ENCODE measurements at regions not wholly inside any gene's neighbourhood (a gene's known extent, or its start where the extent isn't known, plus 50 kb on each side); places are given as distances from the start of the nearest gene placed in this dataset.

DNA sequence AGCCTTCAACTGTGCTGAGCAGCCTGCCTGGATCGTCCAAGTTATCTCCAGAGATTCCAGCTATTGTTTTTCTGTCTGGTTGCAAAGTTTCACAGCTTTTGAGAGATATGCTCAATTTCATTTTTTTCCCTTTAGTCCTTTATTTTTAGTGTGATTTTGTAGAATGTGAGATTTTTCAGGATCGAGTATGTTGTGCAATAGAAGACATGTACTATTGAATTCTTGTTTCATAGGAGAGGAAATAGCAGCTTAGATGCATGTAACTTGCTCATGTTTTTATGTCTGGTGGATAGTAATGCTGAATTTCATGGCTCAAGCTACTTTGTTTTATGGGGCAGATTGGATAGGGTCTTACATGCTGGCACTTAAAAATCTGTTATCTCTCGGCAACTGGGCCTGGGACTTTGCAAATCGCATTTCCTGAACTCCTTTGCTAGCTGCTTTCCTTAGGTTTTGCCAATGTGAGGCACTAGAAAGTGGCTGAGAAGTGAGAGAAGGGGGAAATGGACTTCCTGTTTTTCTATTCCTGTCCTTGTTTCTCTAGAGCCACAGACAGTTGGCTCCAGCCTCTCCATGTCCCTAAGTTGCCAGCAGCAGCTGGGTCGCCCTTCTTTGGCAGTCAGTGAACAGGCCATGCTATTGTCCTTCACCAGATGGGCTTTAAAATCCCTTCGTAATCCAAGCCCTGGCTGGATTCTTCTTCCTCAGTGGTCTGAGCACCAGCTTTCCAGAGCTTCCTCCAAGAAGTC, 101.4 kb upstream of the PDE4B start:
- H3K4me3 ChIP-seq (ENCODE audit: low read depth, low read length) = no peak overlapping the region
- no peak for DNase-seq (ENCODE audit: low read depth)
- TF ChIP-seq, protein P1, sequence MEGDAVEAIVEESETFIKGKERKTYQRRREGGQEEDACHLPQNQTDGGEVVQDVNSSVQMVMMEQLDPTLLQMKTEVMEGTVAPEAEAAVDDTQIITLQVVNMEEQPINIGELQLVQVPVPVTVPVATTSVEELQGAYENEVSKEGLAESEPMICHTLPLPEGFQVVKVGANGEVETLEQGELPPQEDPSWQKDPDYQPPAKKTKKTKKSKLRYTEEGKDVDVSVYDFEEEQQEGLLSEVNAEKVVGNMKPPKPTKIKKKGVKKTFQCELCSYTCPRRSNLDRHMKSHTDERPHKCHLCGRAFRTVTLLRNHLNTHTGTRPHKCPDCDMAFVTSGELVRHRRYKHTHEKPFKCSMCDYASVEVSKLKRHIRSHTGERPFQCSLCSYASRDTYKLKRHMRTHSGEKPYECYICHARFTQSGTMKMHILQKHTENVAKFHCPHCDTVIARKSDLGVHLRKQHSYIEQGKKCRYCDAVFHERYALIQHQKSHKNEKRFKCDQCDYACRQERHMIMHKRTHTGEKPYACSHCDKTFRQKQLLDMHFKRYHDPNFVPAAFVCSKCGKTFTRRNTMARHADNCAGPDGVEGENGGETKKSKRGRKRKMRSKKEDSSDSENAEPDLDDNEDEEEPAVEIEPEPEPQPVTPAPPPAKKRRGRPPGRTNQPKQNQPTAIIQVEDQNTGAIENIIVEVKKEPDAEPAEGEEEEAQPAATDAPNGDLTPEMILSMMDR (IDR thresholded peaks at IDR 0.05; ENCODE audit: low read depth, low read length, missing control alignments) = no peak

DNA sequence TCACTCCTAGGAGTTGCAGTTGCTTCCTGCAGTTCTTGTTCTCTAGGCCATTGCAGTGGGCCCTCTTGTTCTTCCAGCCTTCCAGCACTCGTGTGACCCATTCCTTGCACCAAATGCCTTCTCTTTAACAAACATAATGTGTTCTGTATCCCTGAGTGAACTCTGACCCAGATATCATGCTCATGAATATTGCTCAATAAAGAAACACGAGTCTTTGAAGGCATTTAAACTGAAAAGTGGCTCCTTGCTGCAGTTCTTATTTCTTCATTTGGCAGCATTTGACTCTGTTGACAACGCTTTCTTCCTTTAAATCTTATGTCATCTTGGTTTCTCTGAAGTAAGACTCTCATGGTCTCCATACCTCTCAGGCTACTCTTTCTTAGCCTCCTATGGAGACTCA, 100.7 kb upstream of the PDE4B start:
- TF ChIP-seq, protein P1 (IDR thresholded peaks at IDR 0.05; ENCODE audit: low read depth, low read length, missing control alignments) = no peak
- H3K4me3 ChIP-seq (ENCODE audit: low read depth, low read length) = no peak overlapping the region
- DNase-seq (ENCODE audit: low read depth) = no peak

DNA sequence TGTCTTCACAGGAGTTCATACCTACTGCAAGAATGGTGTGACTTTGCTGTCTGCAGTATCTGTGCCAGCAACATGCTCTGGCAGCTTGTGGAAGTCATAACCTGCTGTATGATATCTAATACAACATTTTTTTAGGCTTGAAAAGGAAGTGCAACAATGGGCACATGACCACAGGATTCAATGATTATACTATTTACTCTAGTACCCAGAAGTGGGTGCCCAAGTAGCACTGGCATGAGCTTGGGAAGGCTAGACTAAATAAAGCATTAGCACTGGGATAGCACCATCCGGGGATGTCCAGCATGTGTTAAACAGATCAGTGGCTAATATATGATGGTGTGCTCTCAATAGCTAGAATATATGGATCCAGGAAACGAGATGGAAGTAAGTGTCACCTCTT, 98.6 kb upstream of the PDE4B start:
- DNase-seq (ENCODE audit: low read depth) = no peak
- H3K4me3 ChIP-seq (ENCODE audit: low read depth, low read length) = no peak overlapping the region
- TF ChIP-seq, protein P1 (IDR thresholded peaks at IDR 0.05; ENCODE audit: low read depth, low read length, missing control alignments) = no peak

DNA sequence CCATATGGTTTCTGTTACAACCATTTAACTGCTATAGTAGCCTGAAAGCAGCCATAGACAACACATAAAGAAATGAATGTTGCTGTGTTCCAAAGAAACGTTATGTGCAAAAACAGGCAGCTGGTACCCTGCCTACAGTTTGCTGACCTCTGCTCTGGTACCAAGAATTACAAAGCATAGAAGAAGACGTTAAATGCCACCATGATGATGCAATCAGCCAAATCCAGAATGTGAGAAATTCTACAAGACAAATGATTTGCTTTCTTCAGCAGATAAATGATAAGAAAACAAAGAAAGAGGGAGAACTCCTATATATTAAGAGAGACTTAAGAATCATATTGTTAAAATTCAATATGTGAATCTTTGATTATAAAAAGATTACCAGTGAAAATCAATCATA, 97.8 kb upstream of the PDE4B start:
- no peak overlapping the region for H3K4me3 ChIP-seq (ENCODE audit: low read depth, low read length)
- no peak for DNase-seq (ENCODE audit: low read depth)
- TF ChIP-seq, protein P1 (IDR thresholded peaks at IDR 0.05; ENCODE audit: low read depth, low read length, missing control alignments) = no peak

DNA sequence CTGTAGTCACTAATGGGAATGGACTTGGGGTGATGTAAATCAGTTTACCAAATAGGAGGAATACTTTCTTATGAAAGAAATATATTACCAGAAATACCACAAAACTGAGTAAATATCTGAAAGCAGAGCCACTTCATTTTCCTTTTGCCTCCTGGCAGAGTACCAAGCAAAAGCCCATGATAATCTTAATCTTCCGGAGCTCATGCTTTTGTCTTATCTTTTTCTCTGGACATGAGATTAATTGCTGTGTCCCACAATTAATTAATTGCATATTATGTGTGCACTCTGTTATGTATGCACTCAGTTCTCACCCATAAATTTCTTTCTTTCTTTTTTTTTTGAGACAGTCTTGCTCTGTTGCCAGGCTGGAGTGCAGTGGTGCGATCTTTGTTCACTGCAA, 94.1 kb upstream of the PDE4B start:
- no peak overlapping the region for H3K4me3 ChIP-seq (ENCODE audit: low read depth, low read length)
- DNase-seq (ENCODE audit: low read depth) = no peak
- TF ChIP-seq, protein P1 (IDR thresholded peaks at IDR 0.05; ENCODE audit: low read depth, low read length, missing control alignments) = no peak

DNA sequence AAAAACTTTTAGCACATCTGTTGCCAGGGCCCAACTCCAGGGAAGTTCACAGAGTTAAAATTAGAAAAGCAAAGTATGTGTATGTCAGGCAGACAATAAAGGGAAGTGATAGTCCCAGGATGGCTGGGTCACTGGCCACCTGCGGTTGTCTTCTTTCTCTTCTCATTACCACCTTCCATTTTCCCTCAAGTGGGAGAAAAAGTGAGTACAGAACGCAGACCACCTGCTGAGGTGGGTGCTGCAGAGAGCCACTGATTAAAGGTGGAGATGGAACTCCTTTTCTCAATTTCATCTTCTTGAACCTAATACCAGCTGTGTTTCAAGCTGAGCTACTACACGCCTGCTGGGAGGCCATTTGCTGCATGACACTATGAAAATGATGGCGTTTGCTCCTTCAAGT, 88.8 kb upstream of the PDE4B start:
- TF ChIP-seq, protein P1 (IDR thresholded peaks at IDR 0.05; ENCODE audit: low read depth, low read length, missing control alignments) = no peak
- no peak overlapping the region for H3K4me3 ChIP-seq (ENCODE audit: low read depth, low read length)
- DNase-seq (ENCODE audit: low read depth) = no peak

DNA sequence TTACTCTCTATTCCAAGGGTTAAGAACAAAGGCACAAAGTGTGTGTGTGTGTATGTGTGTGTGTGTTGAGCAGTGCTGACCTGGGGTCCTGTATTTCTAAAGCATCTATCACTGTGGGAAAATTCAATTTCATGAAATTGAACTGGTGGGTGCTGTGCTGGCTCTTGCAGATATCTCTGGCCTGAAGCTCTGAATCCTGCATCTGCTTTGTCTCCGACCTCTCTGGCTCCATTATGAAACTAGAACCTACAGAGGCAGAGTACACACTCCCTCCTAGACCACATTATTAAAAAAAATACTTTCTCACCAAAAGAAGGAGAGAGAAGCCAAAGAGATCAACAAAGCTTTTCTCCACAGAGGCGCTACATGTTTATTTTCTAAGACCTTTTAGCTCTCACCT, 88.4 kb upstream of the PDE4B start:
- no peak for DNase-seq (ENCODE audit: low read depth)
- no peak overlapping the region for H3K4me3 ChIP-seq (ENCODE audit: low read depth, low read length)
- TF ChIP-seq, protein P1 (IDR thresholded peaks at IDR 0.05; ENCODE audit: low read depth, low read length, missing control alignments) = no peak
